GM12891 (cell line): ENCODE measurements at regions not wholly inside any gene's neighbourhood (a gene's known extent, or its start where the extent isn't known, plus 50 kb on each side); places are given as distances from the start of the nearest gene placed in this dataset.

ENCODE experiments used
- PAX5 ChIP-seq: IDR thresholded peaks from 2 replicates; pipeline ENCODE4 v1.6.1; 2011; ENCODE audit warnings: low read length, moderate library complexity, mild to moderate bottlenecking; ENCODE audit not compliant: insufficient read depth, severe bottlenecking
- POLR2A ChIP-seq: IDR thresholded peaks from 2 replicates; pipeline ENCODE4 v1.6.1; 2011; ENCODE audit warnings: low read depth, low read length, control low read depth
- POLR2AphosphoS5 ChIP-seq: IDR thresholded peaks from 2 replicates; pipeline ENCODE4 v1.6.1; 2011; ENCODE audit warnings: low read depth, low read length, control low read depth
- SPI1 ChIP-seq: IDR thresholded peaks from 2 replicates; pipeline ENCODE4 v1.6.1; 2011; ENCODE audit warnings: low read depth, low read length, control low read depth
- TAF1 ChIP-seq: IDR thresholded peaks from 2 replicates; pipeline ENCODE4 v1.6.1; 2011; ENCODE audit warnings: low read depth, low read length, control low read depth

DNA sequence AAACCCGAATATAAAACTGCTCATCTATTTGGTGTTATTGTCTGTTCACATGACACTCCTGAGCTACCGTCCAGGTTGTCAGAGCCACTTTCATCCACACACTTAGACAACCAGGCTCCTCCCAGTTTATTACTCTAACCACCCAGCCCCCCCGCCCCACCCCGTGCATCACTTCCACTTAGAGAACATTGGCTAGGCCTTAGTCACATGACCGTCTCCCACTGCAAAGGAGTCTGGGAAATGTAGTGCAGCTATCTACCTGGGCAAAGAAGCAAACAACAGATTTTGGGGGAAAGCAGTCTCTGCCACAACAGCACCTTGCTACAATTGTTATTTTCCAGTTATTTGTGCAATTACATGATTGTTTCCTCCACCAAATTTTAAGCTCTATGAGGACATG lies 57.6 kb upstream of the RBPJ start:
- TF ChIP-seq POLR2AphosphoS5 (no peak), POLR2A (no peak), SPI1 (no peak), TAF1 (no peak), PAX5 (no peak)
